ENCODE measurements at regions not wholly inside any gene's neighbourhood (a gene's known extent, or its start where the extent isn't known, plus 50 kb on each side); places are given as distances from the start of the nearest gene placed in this dataset.

DNA sequence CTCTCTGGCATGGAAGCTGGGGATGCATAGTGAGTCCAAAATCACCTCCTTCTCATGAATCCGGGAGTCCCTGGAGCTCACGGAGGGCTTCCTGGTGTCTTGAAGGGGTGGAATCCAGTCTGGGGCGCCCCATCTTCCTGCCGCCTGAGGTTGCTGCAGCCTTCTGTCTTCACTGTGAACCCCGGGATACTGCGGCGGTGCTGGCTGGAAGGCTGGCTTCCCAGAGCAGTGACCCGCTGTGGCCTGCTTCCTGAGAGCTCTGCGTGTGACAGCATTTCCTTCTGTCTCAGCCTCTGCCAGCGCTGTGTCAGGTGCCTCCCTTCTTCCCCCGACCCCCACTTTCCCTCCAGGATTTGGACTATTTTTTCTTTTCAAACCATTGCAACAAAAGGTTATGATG is 98.8 kb upstream of the STOX2 start:
- in situ Hi-C loops (cut with MboI; ENCODE audit: low sequenced_read_pairs in 4 of 4): no loop called here
- peak overlapping the region in 3 of 4 donors; percentile 20 to 42 (median 38) for H3K27ac ChIP-seq
- H3K4me1 ChIP-seq: no peaks in the 10 kb centered on the region
- intact Hi-C loops (cut with DNase I; ENCODE audit: low total_unique reads): no loop called here
- DNase-seq: no peak
- no peaks in the 10 kb centered on the region for H3K27me3 ChIP-seq
- H3K4me3 ChIP-seq: no peak overlapping the region
- H3K9me3 ChIP-seq: no peaks in the 10 kb centered on the region
- H3K36me3 ChIP-seq: no peaks in the 10 kb centered on the region
- TF ChIP-seq POLR2A (IDR thresholded peaks at IDR 0.05): no peak
- TF ChIP-seq, protein P1, sequence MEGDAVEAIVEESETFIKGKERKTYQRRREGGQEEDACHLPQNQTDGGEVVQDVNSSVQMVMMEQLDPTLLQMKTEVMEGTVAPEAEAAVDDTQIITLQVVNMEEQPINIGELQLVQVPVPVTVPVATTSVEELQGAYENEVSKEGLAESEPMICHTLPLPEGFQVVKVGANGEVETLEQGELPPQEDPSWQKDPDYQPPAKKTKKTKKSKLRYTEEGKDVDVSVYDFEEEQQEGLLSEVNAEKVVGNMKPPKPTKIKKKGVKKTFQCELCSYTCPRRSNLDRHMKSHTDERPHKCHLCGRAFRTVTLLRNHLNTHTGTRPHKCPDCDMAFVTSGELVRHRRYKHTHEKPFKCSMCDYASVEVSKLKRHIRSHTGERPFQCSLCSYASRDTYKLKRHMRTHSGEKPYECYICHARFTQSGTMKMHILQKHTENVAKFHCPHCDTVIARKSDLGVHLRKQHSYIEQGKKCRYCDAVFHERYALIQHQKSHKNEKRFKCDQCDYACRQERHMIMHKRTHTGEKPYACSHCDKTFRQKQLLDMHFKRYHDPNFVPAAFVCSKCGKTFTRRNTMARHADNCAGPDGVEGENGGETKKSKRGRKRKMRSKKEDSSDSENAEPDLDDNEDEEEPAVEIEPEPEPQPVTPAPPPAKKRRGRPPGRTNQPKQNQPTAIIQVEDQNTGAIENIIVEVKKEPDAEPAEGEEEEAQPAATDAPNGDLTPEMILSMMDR (IDR thresholded peaks at IDR 0.05 in 4 of 5, conservative IDR thresholded peaks at IDR 0.05 in 1 of 5): no peak
- ATAC-seq: no peak

- in situ Hi-C loops (cut with MboI; ENCODE audit: low sequenced_read_pairs in 4 of 4): no loop called here
- DNase-seq (no peak), ATAC-seq (no peak)
- Histone ChIP-seq H3K9me3 (no peaks in the 10 kb centered on the region), H3K4me3 (no peak overlapping the region), H3K27ac (peak overlapping the region; percentile 21 to 59 (median 44)), H3K36me3 (no peaks in the 10 kb centered on the region), H3K27me3 (no peaks in the 10 kb centered on the region), H3K4me1 (no peaks in the 10 kb centered on the region)
- no peak for TF ChIP-seq POLR2A (IDR thresholded peaks at IDR 0.05)
- TF ChIP-seq, protein P1 (IDR thresholded peaks at IDR 0.05 in 4 of 5, conservative IDR thresholded peaks at IDR 0.05 in 1 of 5): no peak
- intact Hi-C loops (cut with DNase I; ENCODE audit: low total_unique reads): no loop called here
These were observed 97.5 kb upstream of the STOX2 start for GRCh38 chr4:183807420-183808096.

- in situ Hi-C loops (cut with MboI; ENCODE audit: low sequenced_read_pairs in 4 of 4): no loop called here
- Histone ChIP-seq H3K36me3 (no peaks in the 10 kb centered on the region), H3K27ac (peak overlapping the region; percentile 21 to 59 (median 44)), H3K4me3 (no peak overlapping the region), H3K4me1 (no peaks in the 10 kb centered on the region), H3K27me3 (no peaks in the 10 kb centered on the region), H3K9me3 (no peaks in the 10 kb centered on the region)
- DNase-seq: no peak
- peak in 1 of 2 donors; percentile 26 for ATAC-seq
- TF ChIP-seq, protein P1 (IDR thresholded peaks at IDR 0.05 in 4 of 5, conservative IDR thresholded peaks at IDR 0.05 in 1 of 5): no peak
- TF ChIP-seq POLR2A (IDR thresholded peaks at IDR 0.05): no peak
- intact Hi-C loops (cut with DNase I; ENCODE audit: low total_unique reads): no loop called here
These were observed 97.0 kb upstream of the STOX2 start for GRCh38 chr4:183808097-183808456.

DNA sequence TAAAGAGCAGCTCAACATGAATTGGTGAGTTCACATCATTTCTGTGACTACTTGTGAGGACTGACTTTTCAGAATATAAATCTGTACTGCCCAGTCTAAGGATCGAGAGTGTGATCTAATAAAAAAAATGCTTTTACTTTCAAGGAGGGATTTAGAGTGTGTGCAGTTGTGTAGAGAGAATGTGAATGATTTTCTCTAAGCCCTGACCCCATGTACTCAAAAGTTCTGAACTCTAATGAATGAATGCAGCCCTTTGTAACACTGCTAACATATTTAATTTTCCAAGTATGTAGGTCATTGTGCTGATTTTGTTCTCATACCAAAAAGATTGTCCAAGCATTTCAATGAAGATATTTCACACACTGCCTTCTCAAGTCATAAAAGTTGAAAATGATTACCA is 92.5 kb upstream of the STOX2 start:
- intact Hi-C loops (cut with DNase I; ENCODE audit: low total_unique reads) (no loop called here), in situ Hi-C loops (cut with MboI; ENCODE audit: low sequenced_read_pairs in 4 of 4) (no loop called here)
- ATAC-seq (no peak), DNase-seq (no peak)
- no peak overlapping the region for H3K4me3 ChIP-seq
- H3K4me1 ChIP-seq: no peaks in the 10 kb centered on the region
- H3K36me3 ChIP-seq: no peaks in the 10 kb centered on the region
- TF ChIP-seq, protein P1 (IDR thresholded peaks at IDR 0.05 in 4 of 5, conservative IDR thresholded peaks at IDR 0.05 in 1 of 5): no peak
- no peak for TF ChIP-seq POLR2A (IDR thresholded peaks at IDR 0.05)
- no peaks in the 10 kb centered on the region for H3K9me3 ChIP-seq
- no peaks in the 10 kb centered on the region for H3K27me3 ChIP-seq
- H3K27ac ChIP-seq: no peak overlapping the region

- no peaks in the 10 kb centered on the region for H3K36me3 ChIP-seq
- no peak overlapping the region for H3K4me3 ChIP-seq
- no peaks in the 10 kb centered on the region for H3K4me1 ChIP-seq
- TF ChIP-seq, protein P1 (IDR thresholded peaks at IDR 0.05 in 4 of 5, conservative IDR thresholded peaks at IDR 0.05 in 1 of 5): no peak
- no peak for TF ChIP-seq POLR2A (IDR thresholded peaks at IDR 0.05)
- in situ Hi-C loops (cut with MboI; ENCODE audit: low sequenced_read_pairs in 4 of 4) (no loop called here), intact Hi-C loops (cut with DNase I; ENCODE audit: low total_unique reads) (no loop called here)
- H3K27me3 ChIP-seq: no peaks in the 10 kb centered on the region
- DNase-seq (no peak), ATAC-seq (no peak)
- H3K27ac ChIP-seq: no peak overlapping the region
- H3K9me3 ChIP-seq: no peaks in the 10 kb centered on the region
These were observed 90.6 kb upstream of the STOX2 start for GRCh38 chr4:183814461-183814860.
